ENCODE measurements at regions not wholly inside any gene's neighbourhood (a gene's known extent, or its start where the extent isn't known, plus 50 kb on each side); places are given as distances from the start of the nearest gene placed in this dataset.
"Not testable (repeated sequence)": the region's sequence is repeated elsewhere in the genome, so short reads cannot be mapped to it uniquely, and the experiment has no call there.

DNA sequence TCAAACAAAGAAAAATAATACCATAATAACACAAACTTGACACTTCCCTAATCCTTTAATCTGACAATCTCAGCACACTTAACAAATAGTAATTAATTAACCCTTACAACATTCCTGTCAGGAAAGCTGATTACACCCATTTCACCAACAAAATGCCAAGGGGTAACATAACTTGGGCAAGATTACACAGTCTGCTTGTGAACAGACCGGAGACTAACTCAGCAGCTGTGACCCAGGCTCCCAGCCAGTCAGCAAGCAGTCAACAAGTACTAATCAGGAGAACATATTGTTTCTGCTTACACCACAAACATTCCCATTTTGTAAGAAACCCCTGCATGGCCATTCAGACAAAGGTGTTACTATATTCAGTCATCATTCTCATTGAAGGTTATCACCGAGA, 592.5 kb upstream of the FLRT2 start:
- Histone ChIP-seq H3K9me3 (ENCODE audit: control insufficient read depth, insufficient read depth, low read depth, low read length) (no peaks in the 10 kb centered on the region), H3K4me1 (ENCODE audit: control insufficient read depth, insufficient read depth, low read length) (no peaks in the 10 kb centered on the region), H3K4me3 (ENCODE audit: low read depth, low read length) (no peak overlapping the region), H3K27ac (ENCODE audit: extremely low read depth, low read depth, low read length) (no peak overlapping the region), H3K36me3 (ENCODE audit: control insufficient read depth in 2 of 2, insufficient read depth in 1 of 2, low read length in 2 of 2) (no peaks in the 10 kb centered on the region)
- CTCF ChIA-PET: no interaction called here
- POLR2A ChIA-PET: no interaction called here
- no peak for TF ChIP-seq ZNF202 (tag by site-specific recombination; IDR thresholded peaks at IDR 0.05; ENCODE audit: borderline replicate concordance)

GRCh38 chr14:84944901-84945300, 585.0 kb upstream of the FLRT2 start:
- H3K4me1 ChIP-seq (ENCODE audit: control insufficient read depth, insufficient read depth, low read length); CTCF ChIA-PET; H3K9me3 ChIP-seq (ENCODE audit: control insufficient read depth, insufficient read depth, low read depth, low read length); H3K27ac ChIP-seq (ENCODE audit: extremely low read depth, low read depth, low read length); H3K36me3 ChIP-seq (ENCODE audit: control insufficient read depth in 2 of 2, insufficient read depth in 1 of 2, low read length in 2 of 2); H3K4me3 ChIP-seq (ENCODE audit: low read depth, low read length); POLR2A ChIA-PET: not testable (repeated sequence)

GRCh38 chr14:84959851-84960520, 570.0 kb upstream of the FLRT2 start:
- Histone ChIP-seq H3K27ac (ENCODE audit: extremely low read depth, low read depth, low read length) (no peak overlapping the region), H3K4me3 (ENCODE audit: low read depth, low read length) (no peak overlapping the region), H3K9me3 (ENCODE audit: control insufficient read depth, insufficient read depth, low read depth, low read length) (peaks cover 2% of the 10 kb centered on the region; the same call in 1 of the 2 replicates), H3K36me3 (ENCODE audit: control insufficient read depth in 2 of 2, insufficient read depth in 1 of 2, low read length in 2 of 2) (no peaks in the 10 kb centered on the region), H3K4me1 (ENCODE audit: control insufficient read depth, insufficient read depth, low read length) (no peaks in the 10 kb centered on the region; the same call in 1 of the 2 replicates)
- TF ChIP-seq, protein P1, sequence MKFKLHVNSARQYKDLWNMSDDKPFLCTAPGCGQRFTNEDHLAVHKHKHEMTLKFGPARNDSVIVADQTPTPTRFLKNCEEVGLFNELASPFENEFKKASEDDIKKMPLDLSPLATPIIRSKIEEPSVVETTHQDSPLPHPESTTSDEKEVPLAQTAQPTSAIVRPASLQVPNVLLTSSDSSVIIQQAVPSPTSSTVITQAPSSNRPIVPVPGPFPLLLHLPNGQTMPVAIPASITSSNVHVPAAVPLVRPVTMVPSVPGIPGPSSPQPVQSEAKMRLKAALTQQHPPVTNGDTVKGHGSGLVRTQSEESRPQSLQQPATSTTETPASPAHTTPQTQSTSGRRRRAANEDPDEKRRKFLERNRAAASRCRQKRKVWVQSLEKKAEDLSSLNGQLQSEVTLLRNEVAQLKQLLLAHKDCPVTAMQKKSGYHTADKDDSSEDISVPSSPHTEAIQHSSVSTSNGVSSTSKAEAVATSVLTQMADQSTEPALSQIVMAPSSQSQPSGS (tag by site-specific recombination; IDR thresholded peaks at IDR 0.05; ENCODE audit: low read depth): no peak
- TF ChIP-seq ZNF221 (tag by site-specific recombination; IDR thresholded peaks at IDR 0.05; ENCODE audit: borderline replicate concordance) (no peak), ZNF155 (tag by site-specific recombination; IDR thresholded peaks at IDR 0.05) (no peak), ZNF302 (tag by site-specific recombination; IDR thresholded peaks at IDR 0.05; ENCODE audit: low read depth) (no peak), ZNF747 (tag by site-specific recombination; IDR thresholded peaks at IDR 0.05) (no peak), SP3 (tag by site-specific recombination; IDR thresholded peaks at IDR 0.05) (no peak), ZNF280C (tag by site-specific recombination; IDR thresholded peaks at IDR 0.05) (no peak), ZNF692 (tag by site-specific recombination; IDR thresholded peaks at IDR 0.05) (no peak), ZSCAN5A (tag by site-specific recombination; IDR thresholded peaks at IDR 0.05) (no peak), ZNF354C (tag by site-specific recombination; IDR thresholded peaks at IDR 0.05; ENCODE audit: borderline replicate concordance, low read depth) (no peak), ZNF473 (tag by site-specific recombination; IDR thresholded peaks at IDR 0.05) (no peak), GLIS2 (tag by site-specific recombination; IDR thresholded peaks at IDR 0.05) (no peak), MEIS1 (CRISPR knock-in tag; IDR thresholded peaks at IDR 0.05; ENCODE audit: borderline replicate concordance) (no peak), HOXA7 (CRISPR knock-in tag; IDR thresholded peaks at IDR 0.05; ENCODE audit: borderline replicate concordance) (no peak), ZNF366 (tag by site-specific recombination; conservative IDR thresholded peaks at IDR 0.05) (no peak), ZNF266 (tag by site-specific recombination; IDR thresholded peaks at IDR 0.05; ENCODE audit: low read depth) (no peak), ZNF248 (tag by site-specific recombination; IDR thresholded peaks at IDR 0.05) (no peak), ZNF585B (tag by site-specific recombination; IDR thresholded peaks at IDR 0.05) (no peak)
- TF ChIP-seq, protein P2, sequence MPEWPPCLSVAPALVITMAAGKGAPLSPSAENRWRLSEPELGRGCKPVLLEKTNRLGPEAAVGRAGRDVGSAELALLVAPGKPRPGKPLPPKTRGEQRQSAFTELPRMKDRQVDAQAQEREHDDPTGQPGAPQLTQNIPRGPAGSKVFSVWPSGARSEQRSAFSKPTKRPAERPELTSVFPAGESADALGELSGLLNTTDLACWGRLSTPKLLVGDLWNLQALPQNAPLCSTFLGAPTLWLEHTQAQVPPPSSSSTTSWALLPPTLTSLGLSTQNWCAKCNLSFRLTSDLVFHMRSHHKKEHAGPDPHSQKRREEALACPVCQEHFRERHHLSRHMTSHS (tag by site-specific recombination; IDR thresholded peaks at IDR 0.05): no peak
- TF ChIP-seq, protein P3, sequence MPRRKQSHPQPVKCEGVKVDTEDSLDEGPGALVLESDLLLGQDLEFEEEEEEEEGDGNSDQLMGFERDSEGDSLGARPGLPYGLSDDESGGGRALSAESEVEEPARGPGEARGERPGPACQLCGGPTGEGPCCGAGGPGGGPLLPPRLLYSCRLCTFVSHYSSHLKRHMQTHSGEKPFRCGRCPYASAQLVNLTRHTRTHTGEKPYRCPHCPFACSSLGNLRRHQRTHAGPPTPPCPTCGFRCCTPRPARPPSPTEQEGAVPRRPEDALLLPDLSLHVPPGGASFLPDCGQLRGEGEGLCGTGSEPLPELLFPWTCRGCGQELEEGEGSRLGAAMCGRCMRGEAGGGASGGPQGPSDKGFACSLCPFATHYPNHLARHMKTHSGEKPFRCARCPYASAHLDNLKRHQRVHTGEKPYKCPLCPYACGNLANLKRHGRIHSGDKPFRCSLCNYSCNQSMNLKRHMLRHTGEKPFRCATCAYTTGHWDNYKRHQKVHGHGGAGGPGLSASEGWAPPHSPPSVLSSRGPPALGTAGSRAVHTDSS (tag by site-specific recombination; IDR thresholded peaks at IDR 0.05): no peak
- POLR2A ChIA-PET: no interaction called here
- CTCF ChIA-PET: no interaction called here
